ENCODE measurements at regions not wholly inside any gene's neighbourhood (a gene's known extent, or its start where the extent isn't known, plus 50 kb on each side); places are given as distances from the start of the nearest gene placed in this dataset.

GRCh38 chr15:96882121-96882772, 551.7 kb downstream of the NR2F2 start:
- H3K4me2 ChIP-seq (ENCODE audit: low read length), result no peak overlapping the region
- no peaks in the 10 kb centered on the region for H3K79me2 ChIP-seq (ENCODE audit: low read length)
- H3K4me3 ChIP-seq (ENCODE audit: low read length), result no peak overlapping the region
- H4K20me1 ChIP-seq (ENCODE audit: insufficient read depth, low read length), result no peaks in the 10 kb centered on the region
- no peaks in the 10 kb centered on the region for H3K36me3 ChIP-seq (replicated peaks; ENCODE audit: low read depth, low read length)
- no peaks in the 10 kb centered on the region for H3K27me3 ChIP-seq (ENCODE audit: low read depth, low read length)
- H3K4me1 ChIP-seq (ENCODE audit: low read length), result no peaks in the 10 kb centered on the region
- H3K27ac ChIP-seq (ENCODE audit: low read length), result no peak overlapping the region
- no peaks in the 10 kb centered on the region for H3K9me3 ChIP-seq (ENCODE audit: insufficient read depth, low read length)
- no peak for TF ChIP-seq CTCF (IDR thresholded peaks at IDR 0.05; ENCODE audit: low read depth, low read length)
- TF ChIP-seq EZH2phosphoT487 (IDR thresholded peaks at IDR 0.05; ENCODE audit: low read depth), result no peak
- H2AFZ ChIP-seq (ENCODE audit: low read depth, low read length), result no peak overlapping the region
- H3K9ac ChIP-seq (ENCODE audit: low read length), result no peak overlapping the region

- H3K4me2 ChIP-seq (ENCODE audit: low read length), result no peak overlapping the region
- no peak for TF ChIP-seq CTCF (IDR thresholded peaks at IDR 0.05; ENCODE audit: low read depth, low read length)
- TF ChIP-seq EZH2phosphoT487 (IDR thresholded peaks at IDR 0.05; ENCODE audit: low read depth), result no peak
- no peaks in the 10 kb centered on the region for H3K36me3 ChIP-seq (replicated peaks; ENCODE audit: low read depth, low read length)
- H3K79me2 ChIP-seq (ENCODE audit: low read length), result no peaks in the 10 kb centered on the region
- no peak overlapping the region for H2AFZ ChIP-seq (ENCODE audit: low read depth, low read length)
- no peaks in the 10 kb centered on the region for H4K20me1 ChIP-seq (ENCODE audit: insufficient read depth, low read length)
- H3K9me3 ChIP-seq (ENCODE audit: insufficient read depth, low read length), result no peaks in the 10 kb centered on the region
- no peaks in the 10 kb centered on the region for H3K27me3 ChIP-seq (ENCODE audit: low read depth, low read length)
- no peak overlapping the region for H3K9ac ChIP-seq (ENCODE audit: low read length)
- no peak overlapping the region for H3K4me3 ChIP-seq (ENCODE audit: low read length)
- H3K4me1 ChIP-seq (ENCODE audit: low read length), result no peaks in the 10 kb centered on the region
- H3K27ac ChIP-seq (ENCODE audit: low read length), result no peak overlapping the region
Observed at GRCh38 chr15:96887730-96888129, 557.2 kb downstream of the NR2F2 start.

GRCh38 chr15:96888764-96889163, 558.3 kb downstream of the NR2F2 start:
- H3K9ac ChIP-seq (ENCODE audit: low read length), result no peak overlapping the region
- H3K79me2 ChIP-seq (ENCODE audit: low read length), result no peaks in the 10 kb centered on the region
- H4K20me1 ChIP-seq (ENCODE audit: insufficient read depth, low read length), result no peaks in the 10 kb centered on the region
- H3K9me3 ChIP-seq (ENCODE audit: insufficient read depth, low read length), result no peaks in the 10 kb centered on the region
- H3K4me2 ChIP-seq (ENCODE audit: low read length), result no peak overlapping the region
- H2AFZ ChIP-seq (ENCODE audit: low read depth, low read length), result no peak overlapping the region
- H3K4me3 ChIP-seq (ENCODE audit: low read length), result no peak overlapping the region
- H3K36me3 ChIP-seq (replicated peaks; ENCODE audit: low read depth, low read length), result no peaks in the 10 kb centered on the region
- H3K27ac ChIP-seq (ENCODE audit: low read length), result no peak overlapping the region
- no peaks in the 10 kb centered on the region for H3K4me1 ChIP-seq (ENCODE audit: low read length)
- no peaks in the 10 kb centered on the region for H3K27me3 ChIP-seq (ENCODE audit: low read depth, low read length)
- TF ChIP-seq EZH2phosphoT487 (IDR thresholded peaks at IDR 0.05; ENCODE audit: low read depth), result no peak
- no peak for TF ChIP-seq CTCF (IDR thresholded peaks at IDR 0.05; ENCODE audit: low read depth, low read length)

- H3K4me2 ChIP-seq (ENCODE audit: low read length), result peak overlapping the region; percentile 50
- no peaks in the 10 kb centered on the region for H3K36me3 ChIP-seq (replicated peaks; ENCODE audit: low read depth, low read length)
- no peak overlapping the region for H3K27ac ChIP-seq (ENCODE audit: low read length)
- no peaks in the 10 kb centered on the region for H3K4me1 ChIP-seq (ENCODE audit: low read length)
- H3K27me3 ChIP-seq (ENCODE audit: low read depth, low read length), result no peaks in the 10 kb centered on the region
- no peaks in the 10 kb centered on the region for H3K79me2 ChIP-seq (ENCODE audit: low read length)
- TF ChIP-seq EZH2phosphoT487 (IDR thresholded peaks at IDR 0.05; ENCODE audit: low read depth), result no peak
- no peak for TF ChIP-seq CTCF (IDR thresholded peaks at IDR 0.05; ENCODE audit: low read depth, low read length)
- H4K20me1 ChIP-seq (ENCODE audit: insufficient read depth, low read length), result no peaks in the 10 kb centered on the region
- no peaks in the 10 kb centered on the region for H3K9me3 ChIP-seq (ENCODE audit: insufficient read depth, low read length)
- H3K9ac ChIP-seq (ENCODE audit: low read length), result no peak overlapping the region
- peak overlapping the region; percentile 82; the same call in 1 of the 2 replicates for H2AFZ ChIP-seq (ENCODE audit: low read depth, low read length)
- peak overlapping the region; percentile 62 for H3K4me3 ChIP-seq (ENCODE audit: low read length)
Observed at GRCh38 chr15:96889734-96890480, 559.4 kb downstream of the NR2F2 start.

Data from OCI-LY3 (cell line).